Hepatocyte (in vitro differentiated cells): ENCODE measurements at regions not wholly inside any gene's neighbourhood (a gene's known extent, or its start where the extent isn't known, plus 50 kb on each side); places are given as distances from the start of the nearest gene placed in this dataset.

Source experiments
- DNase-seq: peaks from one replicate; pipeline ENCODE4 v3.0.0-alpha.2; 2016; ENCODE audit warnings: low spot score
- H2AFZ ChIP-seq: fragments of 200-600 bp; sonication (generic); 2 replicates; pipeline ENCODE4 v1.6.0; 2016; ENCODE audit warnings: antibody characterized with exemption, mild to moderate bottlenecking
- H3K27ac ChIP-seq: fragments of 200-600 bp; sonication (generic); 2 replicates; pipeline ENCODE4 v1.5.1; 2016; ENCODE audit warnings: mild to moderate bottlenecking
- H3K27me3 ChIP-seq: fragments of 200-600 bp; sonication (generic); 2 replicates; pipeline ENCODE4 v1.6.1; 2016
- H3K36me3 ChIP-seq: fragments of 200-600 bp; sonication (generic); replicated peaks from 2 replicates; pipeline ENCODE4 v1.5.1; 2016; ENCODE audit warnings: low read depth; ENCODE audit not compliant: insufficient read depth
- H3K4me1 ChIP-seq: fragments of 200-600 bp; sonication (generic); 2 replicates; pipeline ENCODE4 v1.5.1; 2016; ENCODE audit warnings: mild to moderate bottlenecking, moderate library complexity; ENCODE audit not compliant: insufficient read depth
- H3K4me2 ChIP-seq: fragments of 200-600 bp; sonication (generic); 2 replicates; pipeline ENCODE4 v1.6.0; 2016
- H3K4me3 ChIP-seq: fragments of 200-600 bp; sonication (generic); 2 replicates; pipeline ENCODE4 v1.5.1; 2016; ENCODE audit warnings: mild to moderate bottlenecking
- H3K79me2 ChIP-seq: fragments of 200-600 bp; sonication (generic); 2 replicates; pipeline ENCODE4 v1.6.0; 2017; ENCODE audit warnings: mild to moderate bottlenecking
- H3K9me2 ChIP-seq: fragments of 200-600 bp; sonication (generic); replicated peaks from 2 replicates; pipeline ENCODE4 v1.6.0; 2017; ENCODE audit warnings: mild to moderate bottlenecking; ENCODE audit not compliant: insufficient read depth
- H3K9me3 ChIP-seq: fragments of 200-600 bp; sonication (generic); 2 replicates; pipeline ENCODE4 v1.5.1; 2016; ENCODE audit warnings: low read depth, mild to moderate bottlenecking
- H4K20me1 ChIP-seq: fragments of 200-600 bp; sonication (generic); 2 replicates; pipeline ENCODE4 v1.6.0; 2016; ENCODE audit warnings: mild to moderate bottlenecking; ENCODE audit not compliant: insufficient read depth, poor library complexity, severe bottlenecking
- CTCF ChIP-seq: fragments of 200-600 bp; sonication (generic); IDR thresholded peaks from 2 replicates; pipeline ENCODE4 v1.5.1; 2016; ENCODE audit warnings: antibody characterized with exemption, mild to moderate bottlenecking; ENCODE audit not compliant: poor library complexity
- EZH2 ChIP-seq: fragments of 200-600 bp; sonication (generic); IDR thresholded peaks from 2 replicates; pipeline ENCODE4 v1.6.1; 2016; ENCODE audit warnings: antibody characterized with exemption, mild to moderate bottlenecking, borderline replicate concordance
- EZH2phosphoT487 ChIP-seq: fragments of 200-600 bp; sonication (generic); IDR thresholded peaks from one replicate; pipeline ENCODE4 v1.6.1; 2018; ENCODE audit warnings: antibody characterized with exemption, mild to moderate bottlenecking, low read depth, moderate library complexity; ENCODE audit not compliant: unreplicated experiment, severe bottlenecking
- WGBS: methylation state at CpG from one replicate; pipeline ENCODE4 v1.1.6; 2016; ENCODE audit warnings: low lambda C conversion rate; ENCODE audit errors: missing lambda C conversion rate; 5-methylcytosine and 5-hydroxymethylcytosine counted together

GRCh38 chr4:163901319-163901718, 406.8 kb downstream of the TMA16 start:
- no peaks in the 10 kb centered on the region for H3K9me3 ChIP-seq
- no peak overlapping the region for H3K27ac ChIP-seq
- H3K79me2 ChIP-seq = no peaks in the 10 kb centered on the region
- WGBS = 59% methylated on average over 1 of the region's 1 CpG
- no peaks in the 10 kb centered on the region for H3K27me3 ChIP-seq
- H4K20me1 ChIP-seq = no peaks in the 10 kb centered on the region
- no peak overlapping the region for H3K4me3 ChIP-seq
- no peaks in the 10 kb centered on the region for H3K36me3 ChIP-seq
- no peak for DNase-seq
- TF ChIP-seq EZH2 = no peak
- TF ChIP-seq EZH2phosphoT487 = no peak
- no peak for TF ChIP-seq CTCF
- H2AFZ ChIP-seq = no peak overlapping the region
- no peaks in the 10 kb centered on the region for H3K9me2 ChIP-seq
- no peak overlapping the region for H3K4me2 ChIP-seq
- no peaks in the 10 kb centered on the region for H3K4me1 ChIP-seq

GRCh38 chr4:163902417-163902816, 407.9 kb downstream of the TMA16 start:
- DNase-seq = no peak
- no peak overlapping the region for H2AFZ ChIP-seq
- no peaks in the 10 kb centered on the region for H4K20me1 ChIP-seq
- no peaks in the 10 kb centered on the region for H3K79me2 ChIP-seq
- H3K4me1 ChIP-seq = no peaks in the 10 kb centered on the region
- H3K9me2 ChIP-seq = no peaks in the 10 kb centered on the region
- no peak overlapping the region for H3K27ac ChIP-seq
- no peak overlapping the region for H3K4me3 ChIP-seq
- TF ChIP-seq CTCF = no peak
- no peak for TF ChIP-seq EZH2phosphoT487
- no peak for TF ChIP-seq EZH2
- no peaks in the 10 kb centered on the region for H3K27me3 ChIP-seq
- no peak overlapping the region for H3K4me2 ChIP-seq
- 87% methylated on average over 2 of the region's 2 CpGs for WGBS
- no peaks in the 10 kb centered on the region for H3K9me3 ChIP-seq
- H3K36me3 ChIP-seq = no peaks in the 10 kb centered on the region

- Histone ChIP-seq H3K9me2 (no peaks in the 10 kb centered on the region), H4K20me1 (no peaks in the 10 kb centered on the region), H3K4me1 (no peaks in the 10 kb centered on the region)
Observed at GRCh38 chr4:163911891-163912290, 417.4 kb downstream of the TMA16 start.

More at GRCh38 chr4:163911891-163912290, 417.4 kb downstream of the TMA16 start:
- H3K4me2 ChIP-seq = no peak overlapping the region
- no peaks in the 10 kb centered on the region for H3K27me3 ChIP-seq
- no peaks in the 10 kb centered on the region for H3K36me3 ChIP-seq
- DNase-seq = no peak
- H2AFZ ChIP-seq = no peak overlapping the region
- no peaks in the 10 kb centered on the region for H3K79me2 ChIP-seq
- TF ChIP-seq EZH2phosphoT487 = no peak
- no peak for TF ChIP-seq CTCF
- TF ChIP-seq EZH2 = no peak
- WGBS = 74% methylated on average over 5 of the region's 5 CpGs
- H3K27ac ChIP-seq = no peak overlapping the region
- H3K4me3 ChIP-seq = no peak overlapping the region
- no peaks in the 10 kb centered on the region for H3K9me3 ChIP-seq
